Neural crest cell (in vitro differentiated cells): ENCODE measurements at regions not wholly inside any gene's neighbourhood (a gene's known extent, or its start where the extent isn't known, plus 50 kb on each side); places are given as distances from the start of the nearest gene placed in this dataset.
A peak's percentile ranks its signal among the peaks of the same experiment; 100 is the strongest.

ENCODE experiments used
- DNase-seq: peaks from one replicate; pipeline ENCODE4 v3.0.0; 2021; ENCODE audit warnings: low read depth, mixed read lengths, low spot score
- H3K27ac Mint-ChIP-seq: one replicate; pipeline ENCODE4 v1.8.0; 2021; ENCODE audit warnings: mild to moderate bottlenecking, mixed read lengths; ENCODE audit not compliant: unreplicated experiment
- H3K27me3 Mint-ChIP-seq: 2 replicates; pipeline ENCODE4 v1.8.0; 2021; ENCODE audit warnings: low read depth, mild to moderate bottlenecking, mixed read lengths
- H3K36me3 Mint-ChIP-seq: 2 replicates; pipeline ENCODE4 v1.8.0; 2021; ENCODE audit warnings: low read depth, mild to moderate bottlenecking, mixed read lengths
- H3K4me1 Mint-ChIP-seq: 2 replicates; pipeline ENCODE4 v1.8.0; 2021; ENCODE audit warnings: mixed read lengths
- H3K4me3 Mint-ChIP-seq: one replicate; pipeline ENCODE4 v1.8.0; 2021; ENCODE audit warnings: mild to moderate bottlenecking, mixed read lengths
- H3K9me3 Mint-ChIP-seq: 2 replicates; pipeline ENCODE4 v1.8.0; 2021; ENCODE audit warnings: mixed read lengths
- TF ChIP-seq, protein P1 (sequence below): fragments of 200-600 bp; sonication (generic); conservative IDR thresholded peaks from 2 replicates; pipeline ENCODE4 v1.5.0; 2021; ENCODE audit warnings: antibody characterized with exemption, mild to moderate bottlenecking

- no peaks in the 10 kb centered on the region for H3K4me1 Mint-ChIP-seq
- H3K4me3 Mint-ChIP-seq, result no peak overlapping the region
- H3K27ac Mint-ChIP-seq, result no peak overlapping the region
- no peak for DNase-seq
- TF ChIP-seq, protein P1, sequence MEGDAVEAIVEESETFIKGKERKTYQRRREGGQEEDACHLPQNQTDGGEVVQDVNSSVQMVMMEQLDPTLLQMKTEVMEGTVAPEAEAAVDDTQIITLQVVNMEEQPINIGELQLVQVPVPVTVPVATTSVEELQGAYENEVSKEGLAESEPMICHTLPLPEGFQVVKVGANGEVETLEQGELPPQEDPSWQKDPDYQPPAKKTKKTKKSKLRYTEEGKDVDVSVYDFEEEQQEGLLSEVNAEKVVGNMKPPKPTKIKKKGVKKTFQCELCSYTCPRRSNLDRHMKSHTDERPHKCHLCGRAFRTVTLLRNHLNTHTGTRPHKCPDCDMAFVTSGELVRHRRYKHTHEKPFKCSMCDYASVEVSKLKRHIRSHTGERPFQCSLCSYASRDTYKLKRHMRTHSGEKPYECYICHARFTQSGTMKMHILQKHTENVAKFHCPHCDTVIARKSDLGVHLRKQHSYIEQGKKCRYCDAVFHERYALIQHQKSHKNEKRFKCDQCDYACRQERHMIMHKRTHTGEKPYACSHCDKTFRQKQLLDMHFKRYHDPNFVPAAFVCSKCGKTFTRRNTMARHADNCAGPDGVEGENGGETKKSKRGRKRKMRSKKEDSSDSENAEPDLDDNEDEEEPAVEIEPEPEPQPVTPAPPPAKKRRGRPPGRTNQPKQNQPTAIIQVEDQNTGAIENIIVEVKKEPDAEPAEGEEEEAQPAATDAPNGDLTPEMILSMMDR, result no peak
- no peaks in the 10 kb centered on the region for H3K36me3 Mint-ChIP-seq
- no peaks in the 10 kb centered on the region for H3K27me3 Mint-ChIP-seq
- H3K9me3 Mint-ChIP-seq, result peaks cover 11% of the 10 kb centered on the region
These were observed 296.8 kb upstream of the ZP4 start for GRCh38 chr1:238187575-238187949.

DNA sequence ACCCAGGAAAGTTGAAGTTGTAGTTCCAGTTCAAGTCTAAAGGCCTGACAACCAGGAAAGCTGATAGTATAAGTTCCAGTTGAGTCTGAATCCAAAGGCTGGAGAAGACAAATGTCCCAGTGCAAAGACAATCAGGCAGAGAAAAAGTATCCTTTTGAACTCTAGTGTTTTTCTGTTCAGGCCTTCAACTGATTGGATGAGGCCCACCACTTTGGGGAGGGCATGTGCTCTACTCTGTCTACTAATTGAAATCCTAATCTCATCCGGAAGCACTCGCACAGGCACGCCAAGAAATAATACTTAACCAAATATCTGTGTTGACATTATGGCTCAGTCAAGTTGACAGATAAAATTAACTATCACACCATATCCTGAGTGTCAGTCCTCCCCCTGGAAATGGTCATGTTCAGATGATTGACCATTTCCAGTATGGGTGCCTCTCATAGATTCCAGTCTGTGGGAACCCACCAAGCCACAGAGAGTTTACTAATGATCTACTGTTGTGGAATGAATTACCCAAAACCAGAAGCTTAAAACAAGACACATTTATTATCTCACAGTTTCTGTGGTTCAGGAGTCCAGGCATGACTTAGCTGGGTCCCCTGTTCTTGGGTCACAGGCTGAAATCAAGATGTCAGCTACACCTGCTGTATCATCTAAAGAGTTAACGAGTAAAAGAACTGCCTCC is 296.3 kb upstream of the ZP4 start:
- Mint-ChIP-seq H3K9me3 (peaks cover 12% of the 10 kb centered on the region), H3K36me3 (peaks cover 2% of the 10 kb centered on the region), H3K4me3 (no peak overlapping the region), H3K27me3 (no peaks in the 10 kb centered on the region), H3K27ac (no peak overlapping the region), H3K4me1 (no peaks in the 10 kb centered on the region)
- TF ChIP-seq, protein P1, result no peak
- DNase-seq, result no peak

GRCh38 chr1:238177960-238178645 is 287.4 kb upstream of the ZP4 start:
- peaks cover 13% of the 10 kb centered on the region for H3K9me3 Mint-ChIP-seq
- H3K27ac Mint-ChIP-seq, result peak overlapping the region; percentile 44
- H3K27me3 Mint-ChIP-seq, result no peaks in the 10 kb centered on the region
- DNase-seq, result no peak
- H3K4me1 Mint-ChIP-seq, result no peaks in the 10 kb centered on the region
- TF ChIP-seq, protein P1, result no peak
- no peak overlapping the region for H3K4me3 Mint-ChIP-seq
- peaks cover 4% of the 10 kb centered on the region for H3K36me3 Mint-ChIP-seq

GRCh38 chr1:238177351-238177750 is 286.6 kb upstream of the ZP4 start:
- H3K36me3 Mint-ChIP-seq, result peaks cover 4% of the 10 kb centered on the region
- peaks cover 11% of the 10 kb centered on the region for H3K9me3 Mint-ChIP-seq
- H3K27me3 Mint-ChIP-seq, result no peaks in the 10 kb centered on the region
- H3K4me3 Mint-ChIP-seq, result no peak overlapping the region
- H3K27ac Mint-ChIP-seq, result no peak overlapping the region
- no peaks in the 10 kb centered on the region for H3K4me1 Mint-ChIP-seq
- no peak for DNase-seq
- TF ChIP-seq, protein P1, result no peak

GRCh38 chr1:238176441-238176840 is 285.7 kb upstream of the ZP4 start:
- Mint-ChIP-seq H3K27me3 (no peaks in the 10 kb centered on the region), H3K9me3 (peaks cover 7% of the 10 kb centered on the region), H3K27ac (no peak overlapping the region), H3K4me3 (no peak overlapping the region), H3K4me1 (no peaks in the 10 kb centered on the region), H3K36me3 (no peaks in the 10 kb centered on the region)
- DNase-seq, result no peak
- TF ChIP-seq, protein P1, result no peak
